Liver (tissue), 8 donors: ENCODE measurements at regions not wholly inside any gene's neighbourhood (a gene's known extent, or its start where the extent isn't known, plus 50 kb on each side); places are given as distances from the start of the nearest gene placed in this dataset.

Experiments used
- DNase-seq: peaks from one replicate; pipeline ENCODE4 v3.0.0-alpha.2; 2017; ENCODE audit warnings: low spot score
- H3K27ac ChIP-seq, 2 donors: one replicate each; pipeline ENCODE4 v1.7.0; 2013; ENCODE audit warnings: inconsistent platforms in 2 of 2, low read length in 2 of 2, control low read depth in 1 of 2, low read depth in 1 of 2, mild to moderate bottlenecking in 1 of 2
- H3K27me3 ChIP-seq, 4 donors: one replicate each; pipeline versions ENCODE4 v1.6.1 to v1.7.0; 2013; ENCODE audit warnings: low read length in 3 of 4, inconsistent platforms in 1 of 4, mild to moderate bottlenecking in 1 of 4, moderate library complexity in 1 of 4; ENCODE audit not compliant: control insufficient read depth in 4 of 4, insufficient read depth in 4 of 4
- H3K36me3 ChIP-seq, 4 donors: one replicate each; pipeline versions ENCODE4 v1.6.1 to v1.7.0; 2013; ENCODE audit warnings: low read length in 3 of 4, mild to moderate bottlenecking in 3 of 4, low read depth in 1 of 4, moderate library complexity in 1 of 4; ENCODE audit not compliant: control insufficient read depth in 4 of 4, insufficient read depth in 3 of 4
- H3K4me1 ChIP-seq, 4 donors: one replicate each; pipeline versions ENCODE4 v1.6.1 to v1.7.0; 2013; ENCODE audit warnings: low read length in 3 of 4, mild to moderate bottlenecking in 3 of 4, moderate library complexity in 1 of 4; ENCODE audit not compliant: control insufficient read depth in 4 of 4, insufficient read depth in 4 of 4
- H3K4me3 ChIP-seq, 3 donors: one replicate each; pipeline versions ENCODE4 v1.6.1 to v1.7.0; 2013; ENCODE audit warnings: low read length in 3 of 3, control low read depth in 1 of 3, low read depth in 1 of 3, mild to moderate bottlenecking in 1 of 3
- H3K9ac ChIP-seq, 2 donors: one replicate each; pipeline ENCODE4 v1.7.0; 2013; ENCODE audit warnings: low read length in 2 of 2, mild to moderate bottlenecking in 2 of 2, moderate library complexity in 2 of 2, control low read depth in 1 of 2, low read depth in 1 of 2
- H3K9me3 ChIP-seq, 4 donors: one replicate each; pipeline versions ENCODE4 v1.6.1 to v1.7.0; 2013; ENCODE audit warnings: low read length in 3 of 4; ENCODE audit not compliant: control insufficient read depth in 4 of 4
- EGR1 ChIP-seq, 2 donors: IDR thresholded peaks; 2 replicates each; pipeline ENCODE4 v1.6.1; 2016 to 2018; ENCODE audit warnings: antibody characterized with exemption in 2 of 2, low read depth in 2 of 2
- FOXA1 ChIP-seq: IDR thresholded peaks from 2 replicates; pipeline ENCODE4 v1.6.1; 2016; ENCODE audit warnings: antibody characterized with exemption
- FOXA2 ChIP-seq: IDR thresholded peaks from 2 replicates; pipeline ENCODE4 v1.6.1; 2016; ENCODE audit warnings: antibody characterized with exemption
- GABPA ChIP-seq, 2 donors: IDR thresholded peaks in 1 of 2; conservative IDR thresholded peaks in 1 of 2; 2 replicates each; pipeline ENCODE4 v1.6.1; 2016; ENCODE audit warnings: antibody characterized with exemption in 2 of 2, mild to moderate bottlenecking in 1 of 2, moderate library complexity in 1 of 2
- HNF4A ChIP-seq, 2 donors: conservative IDR thresholded peaks; 2 replicates each; pipeline ENCODE4 v1.6.1; 2016; ENCODE audit warnings: antibody characterized with exemption in 2 of 2, mild to moderate bottlenecking in 2 of 2
- HNF4G ChIP-seq: IDR thresholded peaks from 2 replicates; pipeline ENCODE4 v1.6.1; 2016; ENCODE audit warnings: antibody characterized with exemption
- JUND ChIP-seq, 2 donors: IDR thresholded peaks; 2 replicates each; pipeline ENCODE4 v1.6.1; 2016; ENCODE audit warnings: antibody characterized with exemption in 2 of 2
- NR2F2 ChIP-seq: IDR thresholded peaks from 2 replicates; pipeline ENCODE4 v1.6.1; 2016; ENCODE audit warnings: antibody characterized with exemption
- RAD21 ChIP-seq, 2 donors: IDR thresholded peaks; 2 replicates each; pipeline ENCODE4 v1.6.1; 2016; ENCODE audit warnings: antibody characterized with exemption in 2 of 2, mild to moderate bottlenecking in 2 of 2
- RXRA ChIP-seq, 2 donors: IDR thresholded peaks; 2 replicates each; pipeline ENCODE4 v1.6.1; 2017 to 2018; ENCODE audit warnings: antibody characterized with exemption in 2 of 2, mild to moderate bottlenecking in 1 of 2
- SP1 ChIP-seq: IDR thresholded peaks from 2 replicates; pipeline ENCODE4 v1.6.1; 2018; ENCODE audit warnings: antibody characterized with exemption, mild to moderate bottlenecking
- TAF1 ChIP-seq: conservative IDR thresholded peaks from 2 replicates; pipeline ENCODE4 v1.6.1; 2016; ENCODE audit warnings: antibody characterized with exemption, mild to moderate bottlenecking
- YY1 ChIP-seq: IDR thresholded peaks from 2 replicates; pipeline ENCODE4 v1.6.1; 2016; ENCODE audit warnings: antibody characterized with exemption, mild to moderate bottlenecking
- WGBS: extraction: QIAGEN DNeasy Blood & Tissue Kit; methylation state at CpG from one replicate; pipeline ENCODE4 v1.1.7; 2013; 5-methylcytosine and 5-hydroxymethylcytosine counted together
- TF ChIP-seq, protein P1 (sequence below): IDR thresholded peaks from 2 replicates; pipeline ENCODE4 v1.6.1; 2016; ENCODE audit warnings: antibody characterized with exemption
- TF ChIP-seq, protein P2 (sequence below): fragments of 150-350 bp; IDR thresholded peaks from 2 replicates; pipeline ENCODE4 v1.5.1; 2017; ENCODE audit warnings: improper control_type of control experiment, low read depth, low read length; ENCODE audit not compliant: missing input control
- TF ChIP-seq, protein P3 (sequence below): IDR thresholded peaks from 2 replicates; pipeline ENCODE4 v1.6.1; 2016; ENCODE audit warnings: antibody characterized with exemption
- TF ChIP-seq, protein P4 (sequence below): IDR thresholded peaks from 2 replicates; pipeline ENCODE4 v1.6.1; 2016; ENCODE audit warnings: antibody characterized with exemption
- TF ChIP-seq, protein P5 (sequence below): IDR thresholded peaks from 2 replicates; pipeline ENCODE4 v1.6.1; 2016; ENCODE audit warnings: antibody characterized with exemption, mild to moderate bottlenecking
- donor health status: healthy.
- donor health status: healthy.
- donor health status: healthy.
- donor health status: healthy.
- donor health status: healthy.

DNA sequence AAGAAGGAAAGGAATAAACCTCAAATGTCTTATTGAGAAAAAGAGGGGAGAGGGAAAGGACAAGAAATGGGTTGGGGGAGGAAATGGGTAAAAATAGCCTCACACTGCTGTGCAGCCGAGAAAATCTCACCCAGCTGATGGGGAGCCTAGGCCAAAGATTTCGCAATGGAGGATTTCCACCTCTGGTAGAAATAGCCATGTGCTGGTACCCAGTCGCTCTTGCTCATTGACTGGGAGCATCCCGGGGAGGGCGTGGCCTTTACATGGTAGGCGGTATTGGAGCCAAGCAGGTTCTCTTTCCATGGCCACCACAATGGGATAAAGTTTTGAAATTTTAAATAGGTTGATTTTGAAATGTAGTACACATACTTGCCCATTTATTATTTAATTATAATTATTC is 255.1 kb upstream of the LDB2 start:
- Histone ChIP-seq H3K4me3 (no peak overlapping the region), H3K9ac (no peak overlapping the region), H3K4me1 (no peaks in the 10 kb centered on the region), H3K9me3 (no peaks in the 10 kb centered on the region), H3K27ac (no peak overlapping the region), H3K36me3 (no peaks in the 10 kb centered on the region), H3K27me3 (no peaks in the 10 kb centered on the region)
- 85% methylated on average over 6 of the region's 6 CpGs for WGBS
- no peak for DNase-seq
- TF ChIP-seq FOXA1 (no peak), GABPA (IDR thresholded peaks at IDR 0.05 in 1 of 2, conservative IDR thresholded peaks at IDR 0.05 in 1 of 2) (no peak), SP1 (no peak), JUND (IDR thresholded peaks at IDR 0.05) (no peak), HNF4G (no peak), YY1 (no peak), HNF4A (conservative IDR thresholded peaks at IDR 0.05) (no peak), RXRA (IDR thresholded peaks at IDR 0.05) (no peak), RAD21 (IDR thresholded peaks at IDR 0.05) (no peak), FOXA2 (no peak), EGR1 (IDR thresholded peaks at IDR 0.05; ENCODE audit: low read depth in 2 of 2) (no peak), TAF1 (no peak), NR2F2 (no peak)
- TF ChIP-seq, protein P1, sequence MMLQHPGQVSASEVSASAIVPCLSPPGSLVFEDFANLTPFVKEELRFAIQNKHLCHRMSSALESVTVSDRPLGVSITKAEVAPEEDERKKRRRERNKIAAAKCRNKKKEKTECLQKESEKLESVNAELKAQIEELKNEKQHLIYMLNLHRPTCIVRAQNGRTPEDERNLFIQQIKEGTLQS = no peak
- TF ChIP-seq, protein P2, sequence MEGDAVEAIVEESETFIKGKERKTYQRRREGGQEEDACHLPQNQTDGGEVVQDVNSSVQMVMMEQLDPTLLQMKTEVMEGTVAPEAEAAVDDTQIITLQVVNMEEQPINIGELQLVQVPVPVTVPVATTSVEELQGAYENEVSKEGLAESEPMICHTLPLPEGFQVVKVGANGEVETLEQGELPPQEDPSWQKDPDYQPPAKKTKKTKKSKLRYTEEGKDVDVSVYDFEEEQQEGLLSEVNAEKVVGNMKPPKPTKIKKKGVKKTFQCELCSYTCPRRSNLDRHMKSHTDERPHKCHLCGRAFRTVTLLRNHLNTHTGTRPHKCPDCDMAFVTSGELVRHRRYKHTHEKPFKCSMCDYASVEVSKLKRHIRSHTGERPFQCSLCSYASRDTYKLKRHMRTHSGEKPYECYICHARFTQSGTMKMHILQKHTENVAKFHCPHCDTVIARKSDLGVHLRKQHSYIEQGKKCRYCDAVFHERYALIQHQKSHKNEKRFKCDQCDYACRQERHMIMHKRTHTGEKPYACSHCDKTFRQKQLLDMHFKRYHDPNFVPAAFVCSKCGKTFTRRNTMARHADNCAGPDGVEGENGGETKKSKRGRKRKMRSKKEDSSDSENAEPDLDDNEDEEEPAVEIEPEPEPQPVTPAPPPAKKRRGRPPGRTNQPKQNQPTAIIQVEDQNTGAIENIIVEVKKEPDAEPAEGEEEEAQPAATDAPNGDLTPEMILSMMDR = no peak
- TF ChIP-seq, protein P3, sequence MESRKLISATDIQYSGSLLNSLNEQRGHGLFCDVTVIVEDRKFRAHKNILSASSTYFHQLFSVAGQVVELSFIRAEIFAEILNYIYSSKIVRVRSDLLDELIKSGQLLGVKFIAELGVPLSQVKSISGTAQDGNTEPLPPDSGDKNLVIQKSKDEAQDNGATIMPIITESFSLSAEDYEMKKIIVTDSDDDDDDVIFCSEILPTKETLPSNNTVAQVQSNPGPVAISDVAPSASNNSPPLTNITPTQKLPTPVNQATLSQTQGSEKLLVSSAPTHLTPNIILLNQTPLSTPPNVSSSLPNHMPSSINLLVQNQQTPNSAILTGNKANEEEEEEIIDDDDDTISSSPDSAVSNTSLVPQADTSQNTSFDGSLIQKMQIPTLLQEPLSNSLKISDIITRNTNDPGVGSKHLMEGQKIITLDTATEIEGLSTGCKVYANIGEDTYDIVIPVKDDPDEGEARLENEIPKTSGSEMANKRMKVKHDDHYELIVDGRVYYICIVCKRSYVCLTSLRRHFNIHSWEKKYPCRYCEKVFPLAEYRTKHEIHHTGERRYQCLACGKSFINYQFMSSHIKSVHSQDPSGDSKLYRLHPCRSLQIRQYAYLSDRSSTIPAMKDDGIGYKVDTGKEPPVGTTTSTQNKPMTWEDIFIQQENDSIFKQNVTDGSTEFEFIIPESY = no peak
- TF ChIP-seq, protein P4, sequence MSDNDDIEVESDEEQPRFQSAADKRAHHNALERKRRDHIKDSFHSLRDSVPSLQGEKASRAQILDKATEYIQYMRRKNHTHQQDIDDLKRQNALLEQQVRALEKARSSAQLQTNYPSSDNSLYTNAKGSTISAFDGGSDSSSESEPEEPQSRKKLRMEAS = no peak

DNA sequence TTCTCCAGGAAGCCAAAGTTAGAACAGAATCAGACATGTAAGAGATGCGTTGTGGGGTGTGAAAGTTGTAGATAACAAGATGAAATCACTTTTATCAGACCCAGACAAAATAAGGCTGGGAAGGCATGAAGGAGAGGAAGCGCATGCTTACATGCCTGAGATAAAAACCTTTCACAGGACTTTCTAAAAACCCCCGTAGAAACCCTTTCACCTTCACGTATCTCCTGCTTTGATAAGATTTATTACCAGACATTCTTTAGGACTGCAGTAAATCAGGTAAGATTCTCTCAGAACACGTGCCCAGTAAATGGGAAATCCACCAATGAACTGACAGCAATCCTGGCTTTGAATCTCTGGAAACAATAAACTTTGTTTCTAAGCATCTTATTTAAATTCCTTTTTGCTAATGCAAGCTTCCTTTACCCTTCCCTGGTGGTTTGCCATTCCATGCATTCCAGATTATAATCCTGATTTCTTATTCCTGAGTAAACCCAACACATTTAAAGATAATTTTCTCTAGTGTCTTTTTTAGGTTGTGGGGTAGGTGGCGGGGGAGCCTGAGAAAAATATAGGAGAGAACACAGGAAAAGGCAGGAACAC is 254.6 kb upstream of the LDB2 start:
- TF ChIP-seq, protein P4 = no peak
- TF ChIP-seq RAD21 (IDR thresholded peaks at IDR 0.05) (no peak), RXRA (IDR thresholded peaks at IDR 0.05) (no peak), YY1 (no peak), SP1 (no peak), GABPA (IDR thresholded peaks at IDR 0.05 in 1 of 2, conservative IDR thresholded peaks at IDR 0.05 in 1 of 2) (no peak), HNF4G (no peak), NR2F2 (no peak), JUND (IDR thresholded peaks at IDR 0.05) (no peak), FOXA2 (no peak), FOXA1 (no peak)
- TF ChIP-seq, protein P1 = no peak
- TF ChIP-seq, protein P5, sequence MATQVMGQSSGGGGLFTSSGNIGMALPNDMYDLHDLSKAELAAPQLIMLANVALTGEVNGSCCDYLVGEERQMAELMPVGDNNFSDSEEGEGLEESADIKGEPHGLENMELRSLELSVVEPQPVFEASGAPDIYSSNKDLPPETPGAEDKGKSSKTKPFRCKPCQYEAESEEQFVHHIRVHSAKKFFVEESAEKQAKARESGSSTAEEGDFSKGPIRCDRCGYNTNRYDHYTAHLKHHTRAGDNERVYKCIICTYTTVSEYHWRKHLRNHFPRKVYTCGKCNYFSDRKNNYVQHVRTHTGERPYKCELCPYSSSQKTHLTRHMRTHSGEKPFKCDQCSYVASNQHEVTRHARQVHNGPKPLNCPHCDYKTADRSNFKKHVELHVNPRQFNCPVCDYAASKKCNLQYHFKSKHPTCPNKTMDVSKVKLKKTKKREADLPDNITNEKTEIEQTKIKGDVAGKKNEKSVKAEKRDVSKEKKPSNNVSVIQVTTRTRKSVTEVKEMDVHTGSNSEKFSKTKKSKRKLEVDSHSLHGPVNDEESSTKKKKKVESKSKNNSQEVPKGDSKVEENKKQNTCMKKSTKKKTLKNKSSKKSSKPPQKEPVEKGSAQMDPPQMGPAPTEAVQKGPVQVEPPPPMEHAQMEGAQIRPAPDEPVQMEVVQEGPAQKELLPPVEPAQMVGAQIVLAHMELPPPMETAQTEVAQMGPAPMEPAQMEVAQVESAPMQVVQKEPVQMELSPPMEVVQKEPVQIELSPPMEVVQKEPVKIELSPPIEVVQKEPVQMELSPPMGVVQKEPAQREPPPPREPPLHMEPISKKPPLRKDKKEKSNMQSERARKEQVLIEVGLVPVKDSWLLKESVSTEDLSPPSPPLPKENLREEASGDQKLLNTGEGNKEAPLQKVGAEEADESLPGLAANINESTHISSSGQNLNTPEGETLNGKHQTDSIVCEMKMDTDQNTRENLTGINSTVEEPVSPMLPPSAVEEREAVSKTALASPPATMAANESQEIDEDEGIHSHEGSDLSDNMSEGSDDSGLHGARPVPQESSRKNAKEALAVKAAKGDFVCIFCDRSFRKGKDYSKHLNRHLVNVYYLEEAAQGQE = no peak
- TF ChIP-seq, protein P3 = no peak
- DNase-seq = no peak
- Histone ChIP-seq H3K4me1 (no peaks in the 10 kb centered on the region), H3K27me3 (no peaks in the 10 kb centered on the region), H3K9me3 (no peaks in the 10 kb centered on the region), H3K27ac (no peak overlapping the region), H3K9ac (no peak overlapping the region), H3K36me3 (no peaks in the 10 kb centered on the region), H3K4me3 (no peak overlapping the region)
- 64% methylated on average over 6 of the region's 6 CpGs for WGBS
